ENCODE measurements at regions not wholly inside any gene's neighbourhood (a gene's known extent, or its start where the extent isn't known, plus 50 kb on each side); places are given as distances from the start of the nearest gene placed in this dataset.

DNA sequence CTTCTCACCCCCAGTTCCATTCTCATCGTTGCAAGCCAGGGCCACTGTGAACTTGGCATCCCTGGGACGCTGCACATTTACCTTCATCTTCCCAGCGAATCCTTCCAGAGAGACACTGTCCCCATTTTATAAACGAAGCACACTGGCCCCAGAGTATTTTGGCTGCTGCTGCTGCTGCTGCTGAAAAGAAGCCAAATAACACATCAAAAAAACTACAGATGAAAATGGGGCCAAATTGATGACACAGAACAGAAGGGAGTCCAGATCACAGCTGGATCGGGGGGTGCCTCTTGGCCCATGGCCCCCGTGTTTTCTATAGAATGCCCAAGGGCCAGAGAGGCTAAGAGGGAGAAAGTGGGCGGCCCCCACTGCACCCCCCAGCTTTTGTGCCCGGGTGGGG, 221.0 kb upstream of the IGF1R start:
- TF ChIP-seq, protein P1, sequence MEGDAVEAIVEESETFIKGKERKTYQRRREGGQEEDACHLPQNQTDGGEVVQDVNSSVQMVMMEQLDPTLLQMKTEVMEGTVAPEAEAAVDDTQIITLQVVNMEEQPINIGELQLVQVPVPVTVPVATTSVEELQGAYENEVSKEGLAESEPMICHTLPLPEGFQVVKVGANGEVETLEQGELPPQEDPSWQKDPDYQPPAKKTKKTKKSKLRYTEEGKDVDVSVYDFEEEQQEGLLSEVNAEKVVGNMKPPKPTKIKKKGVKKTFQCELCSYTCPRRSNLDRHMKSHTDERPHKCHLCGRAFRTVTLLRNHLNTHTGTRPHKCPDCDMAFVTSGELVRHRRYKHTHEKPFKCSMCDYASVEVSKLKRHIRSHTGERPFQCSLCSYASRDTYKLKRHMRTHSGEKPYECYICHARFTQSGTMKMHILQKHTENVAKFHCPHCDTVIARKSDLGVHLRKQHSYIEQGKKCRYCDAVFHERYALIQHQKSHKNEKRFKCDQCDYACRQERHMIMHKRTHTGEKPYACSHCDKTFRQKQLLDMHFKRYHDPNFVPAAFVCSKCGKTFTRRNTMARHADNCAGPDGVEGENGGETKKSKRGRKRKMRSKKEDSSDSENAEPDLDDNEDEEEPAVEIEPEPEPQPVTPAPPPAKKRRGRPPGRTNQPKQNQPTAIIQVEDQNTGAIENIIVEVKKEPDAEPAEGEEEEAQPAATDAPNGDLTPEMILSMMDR (IDR thresholded peaks at IDR 0.05), result no peak
- TF ChIP-seq POLR2A (IDR thresholded peaks at IDR 0.05), result no peak
